ENCODE measurements at regions not wholly inside any gene's neighbourhood (a gene's known extent, or its start where the extent isn't known, plus 50 kb on each side); places are given as distances from the start of the nearest gene placed in this dataset.

DNA sequence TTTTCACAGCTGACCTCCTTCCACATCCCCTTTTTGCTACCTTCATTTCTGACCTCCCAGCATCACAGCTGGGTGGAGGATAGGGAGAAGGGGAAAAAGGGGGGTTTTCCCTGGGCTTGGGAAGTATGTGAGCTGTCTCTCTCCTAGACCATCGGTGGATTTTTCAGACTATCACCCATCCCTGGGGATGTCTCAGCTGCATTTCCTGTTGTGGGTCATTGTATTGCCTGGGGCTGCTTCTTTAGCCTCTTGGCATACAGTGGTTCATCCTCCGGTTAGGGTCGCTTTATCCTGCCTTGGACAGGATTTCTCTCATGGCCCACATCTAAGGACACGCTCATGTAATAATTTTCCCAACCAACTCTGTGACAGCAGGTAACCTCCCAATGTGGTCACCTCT, 142.5 kb upstream of the ARG1 start:
- POLR2A ChIA-PET = no interaction called here
- H3K27ac ChIP-seq (ENCODE audit: low read length) = no peak overlapping the region
- H3K36me3 ChIP-seq (ENCODE audit: control insufficient read depth, insufficient read depth, low read length) = no peaks in the 10 kb centered on the region
- ATAC-seq (no peak), DNase-seq (ENCODE audit: low read depth, low spot score) (no peak)
- no peak overlapping the region for H3K4me3 ChIP-seq (ENCODE audit: low read depth in 2 of 2, low read length in 2 of 2)
- intact Hi-C loops (cut with micrococcal nuclease; ENCODE audit: unreplicated experiment) = no loop called here
- no peaks in the 10 kb centered on the region for H3K9me3 ChIP-seq (ENCODE audit: control insufficient read depth, insufficient read depth, low read depth, low read length)
- CTCF ChIA-PET = no interaction called here
- TF ChIP-seq, protein P1, sequence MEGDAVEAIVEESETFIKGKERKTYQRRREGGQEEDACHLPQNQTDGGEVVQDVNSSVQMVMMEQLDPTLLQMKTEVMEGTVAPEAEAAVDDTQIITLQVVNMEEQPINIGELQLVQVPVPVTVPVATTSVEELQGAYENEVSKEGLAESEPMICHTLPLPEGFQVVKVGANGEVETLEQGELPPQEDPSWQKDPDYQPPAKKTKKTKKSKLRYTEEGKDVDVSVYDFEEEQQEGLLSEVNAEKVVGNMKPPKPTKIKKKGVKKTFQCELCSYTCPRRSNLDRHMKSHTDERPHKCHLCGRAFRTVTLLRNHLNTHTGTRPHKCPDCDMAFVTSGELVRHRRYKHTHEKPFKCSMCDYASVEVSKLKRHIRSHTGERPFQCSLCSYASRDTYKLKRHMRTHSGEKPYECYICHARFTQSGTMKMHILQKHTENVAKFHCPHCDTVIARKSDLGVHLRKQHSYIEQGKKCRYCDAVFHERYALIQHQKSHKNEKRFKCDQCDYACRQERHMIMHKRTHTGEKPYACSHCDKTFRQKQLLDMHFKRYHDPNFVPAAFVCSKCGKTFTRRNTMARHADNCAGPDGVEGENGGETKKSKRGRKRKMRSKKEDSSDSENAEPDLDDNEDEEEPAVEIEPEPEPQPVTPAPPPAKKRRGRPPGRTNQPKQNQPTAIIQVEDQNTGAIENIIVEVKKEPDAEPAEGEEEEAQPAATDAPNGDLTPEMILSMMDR (IDR thresholded peaks at IDR 0.05) = no peak
- TF ChIP-seq REST (IDR thresholded peaks at IDR 0.05; ENCODE audit: insufficient read depth in 1 of 2, low read depth in 2 of 2, low read length in 1 of 2) (no peak), POLR2AphosphoS5 (IDR thresholded peaks at IDR 0.05; ENCODE audit: low read depth, low read length) (no peak), TCF7L2 (IDR thresholded peaks at IDR 0.05; ENCODE audit: low read depth, low read length) (no peak), SIN3A (IDR thresholded peaks at IDR 0.05; ENCODE audit: borderline replicate concordance, insufficient read depth, low read depth, low read length) (no peak)
- BruUV-seq (replicated peaks) = no TSS peak
- in situ Hi-C loops (cut with HindIII; ENCODE audit: low pct_unique_long_range_greater_than_20kb, low sequenced_read_pairs) = no loop called here
- H3K4me1 ChIP-seq (ENCODE audit: control insufficient read depth, insufficient read depth, low read length) = no peaks in the 10 kb centered on the region
- H3K27me3 ChIP-seq (ENCODE audit: control insufficient read depth, insufficient read depth, low read length) = no peaks in the 10 kb centered on the region

DNA sequence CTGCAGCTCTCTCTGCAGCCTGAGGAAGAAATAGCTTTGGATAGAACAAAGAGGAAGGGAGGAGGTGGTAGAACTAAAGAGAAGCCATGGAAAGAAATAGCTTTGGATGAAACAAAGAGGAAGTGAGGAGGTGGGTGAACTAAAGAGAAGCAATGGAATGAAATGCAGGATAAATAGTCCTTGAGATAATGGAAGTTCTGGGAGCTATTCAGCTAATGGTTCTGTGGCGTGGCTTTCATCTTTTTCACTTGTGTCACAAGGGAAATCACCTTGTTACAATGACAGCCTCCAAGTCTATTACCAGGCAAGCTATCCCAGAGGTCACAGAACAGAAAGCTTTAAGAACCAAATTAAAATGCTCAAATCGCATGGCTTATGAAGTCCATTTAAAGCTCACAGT, 141.3 kb upstream of the ARG1 start:
- ChIA-PET POLR2A (interaction anchor here (0.7 kb wide), 1 partner anchor 33 kb away, joined by 3 read pairs; no protein-coding TSS in a partner anchor), CTCF (no interaction called here)
- no peak overlapping the region for H3K27ac ChIP-seq (ENCODE audit: low read length)
- in situ Hi-C loops (cut with HindIII; ENCODE audit: low pct_unique_long_range_greater_than_20kb, low sequenced_read_pairs) (no loop called here), intact Hi-C loops (cut with micrococcal nuclease; ENCODE audit: unreplicated experiment) (no loop called here)
- no peaks in the 10 kb centered on the region for H3K9me3 ChIP-seq (ENCODE audit: control insufficient read depth, insufficient read depth, low read depth, low read length)
- TF ChIP-seq, protein P1 (IDR thresholded peaks at IDR 0.05) = no peak
- no peak for TF ChIP-seq REST (IDR thresholded peaks at IDR 0.05; ENCODE audit: insufficient read depth in 1 of 2, low read depth in 2 of 2, low read length in 1 of 2)
- DNase-seq (ENCODE audit: low read depth, low spot score) = no peak
- no peak overlapping the region for H3K4me3 ChIP-seq (ENCODE audit: low read depth in 2 of 2, low read length in 2 of 2)
- no peaks in the 10 kb centered on the region for H3K4me1 ChIP-seq (ENCODE audit: control insufficient read depth, insufficient read depth, low read length)
- no TSS peak for BruUV-seq (replicated peaks)
- no peak for ATAC-seq
- no peaks in the 10 kb centered on the region for H3K36me3 ChIP-seq (ENCODE audit: control insufficient read depth, insufficient read depth, low read length)
- H3K27me3 ChIP-seq (ENCODE audit: control insufficient read depth, insufficient read depth, low read length) = no peaks in the 10 kb centered on the region
